ENCODE measurements at regions not wholly inside any gene's neighbourhood (a gene's known extent, or its start where the extent isn't known, plus 50 kb on each side); places are given as distances from the start of the nearest gene placed in this dataset.
"Not testable (repeated sequence)": the region's sequence is repeated elsewhere in the genome, so short reads cannot be mapped to it uniquely, and the experiment has no call there.

DNA sequence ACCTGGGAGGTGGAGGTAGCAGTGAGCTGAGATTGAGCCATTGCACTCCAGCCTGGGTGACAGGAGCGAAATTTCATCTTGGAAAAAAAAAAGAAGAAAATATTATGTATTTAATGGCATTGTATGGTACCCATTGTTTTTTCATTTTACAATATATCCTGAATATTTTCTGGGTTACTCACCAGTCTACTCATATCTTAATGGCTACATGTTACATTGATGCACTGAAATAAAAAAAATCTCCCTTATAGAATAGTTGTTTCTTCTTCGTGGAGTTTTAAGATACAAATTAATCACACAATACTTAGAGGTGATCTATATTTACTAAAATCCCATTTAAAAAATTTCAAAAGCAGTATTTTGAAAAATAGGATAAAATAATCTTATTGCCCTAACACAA is 66.3 kb upstream of the XPO1 start:
- intact Hi-C loops (cut with micrococcal nuclease; ENCODE audit: unreplicated experiment): no loop called here

DNA sequence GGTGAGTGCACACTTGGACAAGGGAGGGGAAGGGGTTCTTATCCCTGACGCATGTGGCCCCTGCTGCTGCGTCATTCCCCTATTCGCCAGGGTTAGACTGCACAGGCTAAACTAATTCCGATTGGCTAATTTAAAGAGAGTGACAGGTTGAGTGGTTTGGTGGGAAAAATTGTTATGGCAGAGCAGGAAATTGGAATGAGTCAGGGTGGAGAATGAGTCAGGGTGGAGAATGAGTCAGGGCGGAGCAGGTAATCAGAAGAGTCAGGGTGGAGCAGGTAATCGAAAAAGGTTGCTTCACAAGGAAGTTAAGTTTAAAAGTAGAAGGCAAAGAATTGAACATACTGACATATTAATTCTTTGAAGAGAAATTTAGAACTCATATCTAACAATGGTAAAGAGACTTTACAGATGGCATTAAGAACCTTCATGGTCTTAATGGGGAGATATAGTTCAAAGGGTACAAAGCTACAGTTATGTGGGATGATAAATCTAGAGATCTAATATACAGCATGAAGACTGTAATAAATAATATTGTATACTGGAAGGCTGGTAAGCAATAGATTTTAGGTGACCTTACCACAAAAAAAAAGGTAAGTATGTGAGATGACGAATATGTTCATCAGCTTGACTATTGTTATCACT is 60.5 kb upstream of the XPO1 start:
- H3K27ac Mint-ChIP-seq (ENCODE audit: unreplicated experiment); intact Hi-C loops (cut with micrococcal nuclease; ENCODE audit: unreplicated experiment); H3K4me1 Mint-ChIP-seq (ENCODE audit: low read depth, unreplicated experiment); BruUV-seq (replicated peaks); H3K36me3 Mint-ChIP-seq (ENCODE audit: insufficient read depth, unreplicated experiment); POLR2A ChIA-PET; H3K4me1 ChIP-seq; CTCF ChIA-PET; H3K9me3 ChIP-seq; H3K27me3 ChIP-seq (replicated peaks; ENCODE audit: control insufficient read depth, insufficient read depth, low read length); H3K27me3 Mint-ChIP-seq (ENCODE audit: insufficient read depth, unreplicated experiment); H3K4me3 Mint-ChIP-seq (ENCODE audit: unreplicated experiment); H3K4me3 ChIP-seq (ENCODE audit: low read depth, low read length); H3K36me3 ChIP-seq (ENCODE audit: control insufficient read depth, insufficient read depth, low read length); DNase-seq: not testable (repeated sequence)
- H3K9me3 Mint-ChIP-seq (ENCODE audit: unreplicated experiment): peaks cover 11% of the 10 kb centered on the region

More for the DNA sequence above, 66.3 kb upstream of the XPO1 start:
- Histone ChIP-seq H3K36me3 (ENCODE audit: control insufficient read depth, insufficient read depth, low read length) (no peaks in the 10 kb centered on the region; the same call in 1 of the 2 replicates), H3K27me3 (replicated peaks; ENCODE audit: control insufficient read depth, insufficient read depth, low read length) (no peaks in the 10 kb centered on the region), H3K4me1 (no peaks in the 10 kb centered on the region), H3K4me3 (ENCODE audit: low read depth, low read length) (no peak overlapping the region), H3K9me3 (peaks cover 4% of the 10 kb centered on the region; the same call in 1 of the 2 replicates)
- Mint-ChIP-seq H3K4me1 (ENCODE audit: low read depth, unreplicated experiment) (peaks cover 8% of the 10 kb centered on the region), H3K36me3 (ENCODE audit: insufficient read depth, unreplicated experiment) (no peaks in the 10 kb centered on the region), H3K27me3 (ENCODE audit: insufficient read depth, unreplicated experiment) (no peaks in the 10 kb centered on the region), H3K9me3 (ENCODE audit: unreplicated experiment) (no peaks in the 10 kb centered on the region), H3K27ac (ENCODE audit: unreplicated experiment) (no peak overlapping the region), H3K4me3 (ENCODE audit: unreplicated experiment) (no peak overlapping the region)
- CTCF ChIA-PET: no interaction called here
- POLR2A ChIA-PET: no interaction called here
- no peak for DNase-seq
- TF ChIP-seq, protein P1, sequence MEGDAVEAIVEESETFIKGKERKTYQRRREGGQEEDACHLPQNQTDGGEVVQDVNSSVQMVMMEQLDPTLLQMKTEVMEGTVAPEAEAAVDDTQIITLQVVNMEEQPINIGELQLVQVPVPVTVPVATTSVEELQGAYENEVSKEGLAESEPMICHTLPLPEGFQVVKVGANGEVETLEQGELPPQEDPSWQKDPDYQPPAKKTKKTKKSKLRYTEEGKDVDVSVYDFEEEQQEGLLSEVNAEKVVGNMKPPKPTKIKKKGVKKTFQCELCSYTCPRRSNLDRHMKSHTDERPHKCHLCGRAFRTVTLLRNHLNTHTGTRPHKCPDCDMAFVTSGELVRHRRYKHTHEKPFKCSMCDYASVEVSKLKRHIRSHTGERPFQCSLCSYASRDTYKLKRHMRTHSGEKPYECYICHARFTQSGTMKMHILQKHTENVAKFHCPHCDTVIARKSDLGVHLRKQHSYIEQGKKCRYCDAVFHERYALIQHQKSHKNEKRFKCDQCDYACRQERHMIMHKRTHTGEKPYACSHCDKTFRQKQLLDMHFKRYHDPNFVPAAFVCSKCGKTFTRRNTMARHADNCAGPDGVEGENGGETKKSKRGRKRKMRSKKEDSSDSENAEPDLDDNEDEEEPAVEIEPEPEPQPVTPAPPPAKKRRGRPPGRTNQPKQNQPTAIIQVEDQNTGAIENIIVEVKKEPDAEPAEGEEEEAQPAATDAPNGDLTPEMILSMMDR (IDR thresholded peaks at IDR 0.05; ENCODE audit: insufficient read depth in 1 of 2, low read depth in 1 of 2, low read length in 1 of 2, severe bottlenecking in 1 of 2, unreplicated experiment in 1 of 2): no peak
- no TSS peak for BruUV-seq (replicated peaks)

DNA sequence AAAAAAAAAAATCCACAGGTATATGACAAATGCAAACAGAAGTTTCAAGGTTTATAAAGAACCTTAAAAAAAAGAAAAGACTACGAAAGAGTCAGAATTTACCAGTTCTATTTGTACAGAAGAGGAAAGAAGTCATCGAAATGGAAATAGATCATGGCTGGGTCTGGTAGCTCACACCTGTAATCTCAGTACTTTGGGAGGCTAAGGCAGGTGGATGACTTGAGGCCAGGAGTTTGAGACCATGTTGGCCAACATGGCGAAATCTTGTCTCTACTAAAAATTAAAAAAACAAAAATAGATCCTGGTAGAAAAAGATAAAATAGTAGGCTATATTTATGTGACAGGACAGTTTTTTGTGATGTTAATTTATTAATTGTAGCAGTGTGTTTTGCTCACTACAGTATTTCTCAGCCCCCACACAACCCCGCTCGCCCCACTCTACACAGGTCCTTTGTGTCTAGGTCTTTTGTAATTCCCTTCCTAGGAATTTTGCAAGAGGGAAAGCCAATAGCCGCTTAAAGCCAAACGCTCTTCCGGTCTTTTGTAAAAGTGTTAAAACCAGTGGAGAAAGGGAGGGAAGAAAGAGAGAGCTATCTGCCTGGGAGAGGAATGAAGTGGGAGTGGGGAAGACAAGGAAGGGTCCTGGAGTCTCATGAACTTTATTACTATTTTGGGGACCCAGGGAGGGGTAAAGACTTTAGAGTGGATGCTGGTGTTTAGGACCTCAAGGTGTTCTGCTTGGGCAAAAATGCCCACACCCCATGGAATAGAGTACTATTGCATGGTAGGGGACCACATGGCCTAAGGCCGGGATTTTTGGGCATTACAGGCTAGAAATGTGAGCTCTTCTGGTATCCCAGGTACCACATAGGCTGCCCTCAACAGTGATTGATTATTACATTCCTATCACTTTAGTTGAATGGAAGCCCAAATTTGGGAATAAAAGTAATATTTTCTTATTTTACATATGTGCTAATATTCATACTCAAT is 59.4 kb upstream of the XPO1 start:
- no TSS peak for BruUV-seq (replicated peaks)
- no peak overlapping the region for H3K27ac Mint-ChIP-seq (ENCODE audit: unreplicated experiment)
- no peaks in the 10 kb centered on the region for H3K4me1 ChIP-seq
- intact Hi-C loops (cut with micrococcal nuclease; ENCODE audit: unreplicated experiment): no loop called here
- peaks cover 11% of the 10 kb centered on the region for H3K4me1 Mint-ChIP-seq (ENCODE audit: low read depth, unreplicated experiment)
- CTCF ChIA-PET: no interaction called here
- no peaks in the 10 kb centered on the region for H3K27me3 Mint-ChIP-seq (ENCODE audit: insufficient read depth, unreplicated experiment)
- DNase-seq: no peak
- no peaks in the 10 kb centered on the region; the same call in 1 of the 2 replicates for H3K36me3 ChIP-seq (ENCODE audit: control insufficient read depth, insufficient read depth, low read length)
- TF ChIP-seq, protein P1 (IDR thresholded peaks at IDR 0.05; ENCODE audit: insufficient read depth in 1 of 2, low read depth in 1 of 2, low read length in 1 of 2, severe bottlenecking in 1 of 2, unreplicated experiment in 1 of 2): no peak
- peaks cover 18% of the 10 kb centered on the region for H3K9me3 Mint-ChIP-seq (ENCODE audit: unreplicated experiment)
- H3K4me3 Mint-ChIP-seq (ENCODE audit: unreplicated experiment): no peak overlapping the region
- POLR2A ChIA-PET: no interaction called here
- no peak overlapping the region for H3K4me3 ChIP-seq (ENCODE audit: low read depth, low read length)
- peaks cover 6% of the 10 kb centered on the region; the same call in 1 of the 2 replicates for H3K9me3 ChIP-seq
- H3K36me3 Mint-ChIP-seq (ENCODE audit: insufficient read depth, unreplicated experiment): no peaks in the 10 kb centered on the region
- H3K27me3 ChIP-seq (replicated peaks; ENCODE audit: control insufficient read depth, insufficient read depth, low read length): no peaks in the 10 kb centered on the region

DNA sequence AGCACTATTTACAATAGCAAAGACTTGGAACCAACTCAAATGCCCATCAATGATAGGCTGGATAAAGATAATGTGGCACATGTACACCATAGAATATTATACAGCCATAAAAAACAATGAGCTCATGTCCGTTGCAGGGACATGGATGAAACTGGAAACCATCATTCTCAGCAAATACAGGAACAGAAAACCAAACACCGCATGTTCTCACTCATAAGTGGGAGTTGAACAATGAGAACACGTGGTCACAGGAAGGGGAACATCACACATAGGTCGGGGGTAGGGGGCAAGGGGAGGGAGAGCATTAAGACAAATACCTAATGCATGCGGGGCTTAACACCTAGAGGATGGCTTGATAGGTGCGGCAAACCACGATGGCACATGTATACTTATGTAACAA is 56.0 kb upstream of the XPO1 start:
- H3K36me3 ChIP-seq (ENCODE audit: control insufficient read depth, insufficient read depth, low read length); CTCF ChIA-PET; BruUV-seq (replicated peaks); DNase-seq; H3K4me3 ChIP-seq (ENCODE audit: low read depth, low read length); H3K4me1 ChIP-seq; H3K4me3 Mint-ChIP-seq (ENCODE audit: unreplicated experiment); POLR2A ChIA-PET; H3K36me3 Mint-ChIP-seq (ENCODE audit: insufficient read depth, unreplicated experiment); H3K27ac Mint-ChIP-seq (ENCODE audit: unreplicated experiment); intact Hi-C loops (cut with micrococcal nuclease; ENCODE audit: unreplicated experiment); H3K27me3 ChIP-seq (replicated peaks; ENCODE audit: control insufficient read depth, insufficient read depth, low read length); H3K27me3 Mint-ChIP-seq (ENCODE audit: insufficient read depth, unreplicated experiment); H3K9me3 ChIP-seq: not testable (repeated sequence)
- peaks cover 18% of the 10 kb centered on the region for H3K9me3 Mint-ChIP-seq (ENCODE audit: unreplicated experiment)
- H3K4me1 Mint-ChIP-seq (ENCODE audit: low read depth, unreplicated experiment): peaks cover 11% of the 10 kb centered on the region

DNA sequence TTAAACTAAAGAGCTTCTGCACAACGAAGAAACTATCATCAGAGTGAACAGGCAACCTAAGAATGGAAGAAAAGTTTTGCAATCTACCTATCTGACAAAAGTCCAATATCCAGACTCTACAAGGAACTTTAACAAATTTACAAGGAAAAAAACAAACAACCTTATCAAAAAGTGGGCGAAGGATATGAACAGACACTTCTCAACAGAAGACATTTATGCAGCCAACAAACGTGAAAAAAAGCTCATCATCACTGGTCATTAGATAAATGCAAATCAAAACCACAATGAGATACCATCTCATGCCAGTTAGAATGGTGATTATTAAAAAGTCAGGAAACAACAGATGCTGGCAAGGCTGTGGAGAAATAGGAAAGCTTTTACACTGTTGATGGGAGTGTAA is 55.5 kb upstream of the XPO1 start:
- H3K4me3 Mint-ChIP-seq (ENCODE audit: unreplicated experiment); DNase-seq; H3K36me3 Mint-ChIP-seq (ENCODE audit: insufficient read depth, unreplicated experiment); H3K4me3 ChIP-seq (ENCODE audit: low read depth, low read length); H3K27me3 ChIP-seq (replicated peaks; ENCODE audit: control insufficient read depth, insufficient read depth, low read length); CTCF ChIA-PET; H3K27me3 Mint-ChIP-seq (ENCODE audit: insufficient read depth, unreplicated experiment); H3K27ac Mint-ChIP-seq (ENCODE audit: unreplicated experiment); H3K9me3 ChIP-seq; BruUV-seq (replicated peaks); POLR2A ChIA-PET; intact Hi-C loops (cut with micrococcal nuclease; ENCODE audit: unreplicated experiment); H3K4me1 ChIP-seq; H3K36me3 ChIP-seq (ENCODE audit: control insufficient read depth, insufficient read depth, low read length): not testable (repeated sequence)
- peaks cover 15% of the 10 kb centered on the region for H3K9me3 Mint-ChIP-seq (ENCODE audit: unreplicated experiment)
- H3K4me1 Mint-ChIP-seq (ENCODE audit: low read depth, unreplicated experiment): peaks cover 10% of the 10 kb centered on the region
